ENCODE measurements at regions not wholly inside any gene's neighbourhood (a gene's known extent, or its start where the extent isn't known, plus 50 kb on each side); places are given as distances from the start of the nearest gene placed in this dataset.
A peak's percentile ranks its signal among the peaks of the same experiment; 100 is the strongest.

- TF ChIP-seq ZBED1 (IDR thresholded peaks at IDR 0.05; ENCODE audit: borderline replicate concordance) = peak; percentile 98
- TF ChIP-seq GABPA (IDR thresholded peaks at IDR 0.05; ENCODE audit: low read depth) = 0 out of 2 replicates have a peak, but pooled peaks have one; percentile 39
- no peak for TF ChIP-seq ELK1 (IDR thresholded peaks at IDR 0.05; ENCODE audit: low read depth, low read length)
- TF ChIP-seq MAX (IDR thresholded peaks at IDR 0.05; ENCODE audit: low read depth, low read length) = no peak
- TF ChIP-seq EZH2 (IDR thresholded peaks at IDR 0.05; ENCODE audit: borderline replicate concordance, control insufficient read depth, low read depth, low read length) = no peak
- no peak for TF ChIP-seq SIN3A (IDR thresholded peaks at IDR 0.05; ENCODE audit: low read depth, low read length)
These were observed 466.7 kb downstream of the NKX6-1 start (continued) for GRCh38 chr4:84032372-84032771.

- Histone ChIP-seq H3K27ac (ENCODE audit: control insufficient read depth, insufficient read depth) (no peak overlapping the region), H4K20me1 (ENCODE audit: control insufficient read depth, insufficient read depth) (no peaks in the 10 kb centered on the region), H3K79me2 (ENCODE audit: control insufficient read depth, insufficient read depth, low read length) (no peaks in the 10 kb centered on the region), H3K4me3 (no peak overlapping the region), H3K9me3 (replicated peaks; ENCODE audit: control insufficient read depth, insufficient read depth, low read length) (no peaks in the 10 kb centered on the region), H3K36me3 (ENCODE audit: control insufficient read depth in 2 of 2, insufficient read depth in 2 of 2, low read length in 1 of 2) (no peaks in the 10 kb centered on the region), H3K4me2 (ENCODE audit: control insufficient read depth, insufficient read depth) (peak overlapping the region; percentile 19; the same call in 1 of the 2 replicates), H3K4me1 (ENCODE audit: control insufficient read depth, insufficient read depth, low read length) (peaks cover 9% of the 10 kb centered on the region; the same call in 1 of the 2 replicates), H2AFZ (ENCODE audit: control insufficient read depth, low read depth, low read length) (no peak overlapping the region), H3K9ac (ENCODE audit: control insufficient read depth, insufficient read depth, low read length) (no peak overlapping the region), H3K27me3 (replicated peaks in 1 of 2; ENCODE audit: control insufficient read depth in 2 of 2, insufficient read depth in 2 of 2, low read length in 1 of 2) (no peaks in the 10 kb centered on the region)
- no TSS peak for BruUV-seq (replicated peaks)
- ChIA-PET CTCF (interaction anchor here (0.9 kb wide), 1 partner anchor 15 kb away, joined by 3 read pairs; no protein-coding TSS in a partner anchor), RAD21 (ENCODE audit: unreplicated experiment) (no interaction called here), POLR2A (no interaction called here), SMC1A (ENCODE audit: uncharacterized antibody, unreplicated experiment) (no interaction called here)
- FAIRE-seq (peak; percentile 38), ATAC-seq (peak; percentile 72), DNase-seq (ENCODE audit: low read depth, low spot score) (no peak)
- intact Hi-C loops (cut with micrococcal nuclease; ENCODE audit: unreplicated experiment) = no loop called here
- 8% methylated on average over 4 of the region's 4 CpGs for WGBS (ENCODE audit: insufficient coverage, insufficient replicate concordance, low lambda C conversion rate, missing lambda C conversion rate)
- in situ Hi-C loops (cut with MboI) = no loop called here
- peak; percentile 52 for TF ChIP-seq BCL11A (IDR thresholded peaks at IDR 0.05; ENCODE audit: low read depth, low read length)
- no peak for TF ChIP-seq ATF3 (IDR thresholded peaks at IDR 0.05; ENCODE audit: borderline replicate concordance, extremely low read depth, low read depth, low read length)
- TF ChIP-seq SIN3A (IDR thresholded peaks at IDR 0.05; ENCODE audit: low read depth, low read length) = no peak
- TF ChIP-seq EZH2 (IDR thresholded peaks at IDR 0.05; ENCODE audit: borderline replicate concordance, control insufficient read depth, low read depth, low read length) = no peak
- no peak for TF ChIP-seq SMARCA5 (IDR thresholded peaks at IDR 0.05)
- no peak for TF ChIP-seq SMC3 (IDR thresholded peaks at IDR 0.05; ENCODE audit: borderline replicate concordance, low read length)
- peak; percentile 87 for TF ChIP-seq RUNX3 (IDR thresholded peaks at IDR 0.05; ENCODE audit: low read length)
- TF ChIP-seq SMAD5 (IDR thresholded peaks at IDR 0.05; ENCODE audit: low read depth) = no peak
- no peak for TF ChIP-seq IKZF2 (IDR thresholded peaks at IDR 0.05)
- TF ChIP-seq EGR1 (IDR thresholded peaks at IDR 0.05; ENCODE audit: borderline replicate concordance in 1 of 2, low read depth in 2 of 2, low read length in 2 of 2) = 0 out of 3 replicates have a peak, but pooled peaks of 1 of the 2 experiments have one; percentile 7
- no peak for TF ChIP-seq BMI1 (IDR thresholded peaks at IDR 0.05; ENCODE audit: borderline replicate concordance)
- no peak for TF ChIP-seq TCF3 (IDR thresholded peaks at IDR 0.05; ENCODE audit: borderline replicate concordance, insufficient read depth, low read depth, low read length)
- TF ChIP-seq BACH1 (IDR thresholded peaks at IDR 0.05; ENCODE audit: borderline replicate concordance) = no peak
- TF ChIP-seq NFIC (IDR thresholded peaks at IDR 0.05; ENCODE audit: low read depth, low read length) = peak; percentile 18; the same call in 1 of the 2 replicates
- no peak for TF ChIP-seq ETV6 (conservative IDR thresholded peaks at IDR 0.05 in 1 of 2, IDR thresholded peaks at IDR 0.05 in 1 of 2; ENCODE audit: borderline replicate concordance in 1 of 2, low read depth in 1 of 2)
These were observed 467.7 kb downstream of the NKX6-1 start for GRCh38 chr4:84031401-84031800.
